MM.1S (cell line): ENCODE measurements at regions not wholly inside any gene's neighbourhood (a gene's known extent, or its start where the extent isn't known, plus 50 kb on each side); places are given as distances from the start of the nearest gene placed in this dataset.

Source experiments
- EZH2 ChIP-seq: fragments of 300-600 bp; sonication (generic); optimal IDR thresholded peaks from 2 replicates; pipeline ENCODE3; 2017; ENCODE audit warnings: low read depth, mild to moderate bottlenecking, antibody characterized with exemption, low read length, mixed read lengths
- TF ChIP-seq, protein P1 (sequence below): fragments of 300-600 bp; sonication (generic); IDR thresholded peaks from 2 replicates; pipeline ENCODE4 v1.5.1; 2016; ENCODE audit warnings: antibody characterized with exemption, low read length, mixed read lengths

DNA sequence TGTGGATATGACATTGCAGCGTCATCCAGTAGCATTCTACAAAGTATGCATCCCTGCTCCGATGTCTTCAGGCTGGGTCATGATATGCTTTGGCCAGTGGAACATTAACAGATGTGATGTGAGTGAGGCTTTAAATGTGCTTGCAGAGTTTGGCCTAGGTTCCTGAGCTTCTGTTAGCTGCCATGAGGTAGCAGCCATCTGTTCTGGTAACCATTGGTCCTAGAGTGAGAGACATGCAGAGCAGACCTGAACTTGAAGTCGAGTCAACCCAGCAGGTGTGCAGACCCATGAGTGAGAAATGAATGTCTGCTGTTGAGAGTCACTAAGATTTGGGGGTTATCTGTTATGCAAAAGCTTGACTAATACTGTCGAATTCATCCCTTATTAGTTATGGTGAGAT lies 73.8 kb upstream of the NABP1 start:
- TF ChIP-seq, protein P1, sequence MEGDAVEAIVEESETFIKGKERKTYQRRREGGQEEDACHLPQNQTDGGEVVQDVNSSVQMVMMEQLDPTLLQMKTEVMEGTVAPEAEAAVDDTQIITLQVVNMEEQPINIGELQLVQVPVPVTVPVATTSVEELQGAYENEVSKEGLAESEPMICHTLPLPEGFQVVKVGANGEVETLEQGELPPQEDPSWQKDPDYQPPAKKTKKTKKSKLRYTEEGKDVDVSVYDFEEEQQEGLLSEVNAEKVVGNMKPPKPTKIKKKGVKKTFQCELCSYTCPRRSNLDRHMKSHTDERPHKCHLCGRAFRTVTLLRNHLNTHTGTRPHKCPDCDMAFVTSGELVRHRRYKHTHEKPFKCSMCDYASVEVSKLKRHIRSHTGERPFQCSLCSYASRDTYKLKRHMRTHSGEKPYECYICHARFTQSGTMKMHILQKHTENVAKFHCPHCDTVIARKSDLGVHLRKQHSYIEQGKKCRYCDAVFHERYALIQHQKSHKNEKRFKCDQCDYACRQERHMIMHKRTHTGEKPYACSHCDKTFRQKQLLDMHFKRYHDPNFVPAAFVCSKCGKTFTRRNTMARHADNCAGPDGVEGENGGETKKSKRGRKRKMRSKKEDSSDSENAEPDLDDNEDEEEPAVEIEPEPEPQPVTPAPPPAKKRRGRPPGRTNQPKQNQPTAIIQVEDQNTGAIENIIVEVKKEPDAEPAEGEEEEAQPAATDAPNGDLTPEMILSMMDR = no peak
- no peak for TF ChIP-seq EZH2
